H1 (cell line): ENCODE measurements at regions not wholly inside any gene's neighbourhood (a gene's known extent, or its start where the extent isn't known, plus 50 kb on each side); places are given as distances from the start of the nearest gene placed in this dataset.

ENCODE experiments used
- CTCF ChIA-PET: fragments of 300-600 bp; sonication (Branson Sonifier 250); formaldehyde crosslinking; loops from one replicate; lab custom pipeline; 2021; ENCODE audit not compliant: partially characterized antibody; lab: Charles Lee
- POLR2A ChIA-PET: fragments of 300-600 bp; sonication (Branson Sonifier 250); formaldehyde crosslinking; loops from one replicate; lab custom pipeline; 2021; ENCODE audit warnings: inconsistent platforms; ENCODE audit not compliant: partially characterized antibody; lab: Charles Lee
- DNase-seq, 2 experiments: peaks; one replicate each; pipeline versions ENCODE4 v3.0.0 to v3.0.0-alpha.2; 2010 to 2022; ENCODE audit warnings: low spot score in 2 of 2, low read depth in 1 of 2, mixed read lengths in 1 of 2
- FAIRE-seq: peaks from 2 replicates; lab custom pipeline; 2011; peaks lifted over from hg19 to GRCh38; lab: Jason Lieb, UNC
- H2AFZ ChIP-seq: 2 replicates; pipeline ENCODE4 v1.8.1; 2012; ENCODE audit warnings: low read length, inconsistent platforms
- H2AK5ac ChIP-seq: 2 replicates; pipeline ENCODE4 v1.6.1; 2013; ENCODE audit warnings: low read depth, low read length
- H2BK120ac ChIP-seq: replicated peaks from 2 replicates; pipeline ENCODE3; 2013; ENCODE audit warnings: low read depth, low read length, inconsistent platforms
- H2BK12ac ChIP-seq: 2 replicates; pipeline ENCODE4 v1.6.1; 2013; ENCODE audit warnings: low read depth, low read length
- H2BK15ac ChIP-seq: 2 replicates; pipeline ENCODE4 v1.6.1; 2013; ENCODE audit warnings: low read length
- H2BK20ac ChIP-seq: 2 replicates; pipeline ENCODE4 v1.6.1; 2013; ENCODE audit warnings: low read length
- H2BK5ac ChIP-seq: 2 replicates; pipeline ENCODE4 v1.6.1; 2013; ENCODE audit warnings: low read depth, low read length
- H3K14ac ChIP-seq: 2 replicates; pipeline ENCODE4 v1.6.1; 2013; ENCODE audit warnings: inconsistent platforms; ENCODE audit not compliant: insufficient read length
- H3K18ac ChIP-seq: 2 replicates; pipeline ENCODE4 v1.6.1; 2013; ENCODE audit warnings: low read length; ENCODE audit errors: extremely low read depth
- H3K23ac ChIP-seq: 2 replicates; pipeline ENCODE4 v1.6.1; 2013; ENCODE audit warnings: inconsistent platforms; ENCODE audit not compliant: insufficient read length
- H3K23me2 ChIP-seq: 2 replicates; pipeline ENCODE4 v1.6.1; 2013; ENCODE audit warnings: low read depth, low read length
- H3K27ac ChIP-seq: 2 replicates; pipeline ENCODE4 v1.6.1; 2011; ENCODE audit warnings: low read depth, low read length, inconsistent platforms
- H3K27me3 ChIP-seq, 4 experiments: replicated peaks in 1 of 4; 1 replicate in 1 of 4; 2 replicates in 3 of 4; pipeline versions ENCODE4 v1.6.1 to v1.8.1; 2011 to 2013; ENCODE audit warnings: low read length in 3 of 4, mild to moderate bottlenecking in 3 of 4, inconsistent platforms in 2 of 4, mixed read lengths in 2 of 4, moderate library complexity in 1 of 4; ENCODE audit not compliant: control insufficient read depth in 3 of 4, insufficient read depth in 3 of 4; ENCODE audit errors: extremely low read depth in 1 of 4
- H3K36me3 ChIP-seq, 4 experiments: 2 replicates each; pipeline versions ENCODE4 v1.6.1 to v1.8.1; 2011 to 2013; ENCODE audit warnings: mild to moderate bottlenecking in 4 of 4, low read length in 3 of 4, moderate library complexity in 2 of 4, control low read depth in 1 of 4, inconsistent platforms in 1 of 4; ENCODE audit not compliant: insufficient read depth in 4 of 4, control insufficient read depth in 2 of 4
- H3K4ac ChIP-seq: replicated peaks from 2 replicates; pipeline ENCODE3; 2013; ENCODE audit warnings: low read length, low read depth, mixed read lengths, inconsistent platforms; ENCODE audit not compliant: insufficient read length
- H3K4me1 ChIP-seq, 4 experiments: replicated peaks in 1 of 4; 1 replicate in 1 of 4; 2 replicates in 3 of 4; pipeline versions ENCODE4 v1.6.1 to v1.8.1; 2011 to 2013; ENCODE audit warnings: low read length in 3 of 4, inconsistent platforms in 2 of 4, mixed read lengths in 1 of 4; ENCODE audit not compliant: insufficient read depth in 4 of 4, control insufficient read depth in 3 of 4
- H3K4me2 ChIP-seq, 2 experiments: 2 replicates each; pipeline versions ENCODE4 v1.6.1 to v1.8.1; 2011 to 2013; ENCODE audit warnings: low read depth in 2 of 2, low read length in 2 of 2, control low read depth in 1 of 2, inconsistent platforms in 1 of 2, mild to moderate bottlenecking in 1 of 2; ENCODE audit not compliant: insufficient read depth in 1 of 2
- H3K4me3 ChIP-seq, 4 experiments: fragments of 200-600, 300-600 bp in 1 of 4; sonication (generic), shearing (Covaris generic), sonication (Bioruptor Twin) in 1 of 4; 2 replicates each; pipeline versions ENCODE4 v1.5.1 to v1.8.1; 2011 to 2016; ENCODE audit warnings: low read length in 4 of 4, low read depth in 3 of 4, control low read depth in 2 of 4, inconsistent platforms in 2 of 4, mild to moderate bottlenecking in 2 of 4, mixed read lengths in 1 of 4, moderate library complexity in 1 of 4; ENCODE audit not compliant: insufficient read depth in 2 of 4; ENCODE audit errors: extremely low read depth in 1 of 4
- H3K56ac ChIP-seq: replicated peaks from 2 replicates; pipeline ENCODE3; 2013; ENCODE audit warnings: low read depth, mild to moderate bottlenecking, mixed read lengths, low read length, inconsistent platforms; ENCODE audit not compliant: insufficient read length
- H3K79me1 ChIP-seq: 2 replicates; pipeline ENCODE4 v1.6.1; 2013; ENCODE audit warnings: low read depth, low read length, control low read depth
- H3K79me2 ChIP-seq, 2 experiments: 2 replicates each; pipeline versions ENCODE4 v1.6.1 to v1.8.1; 2012 to 2013; ENCODE audit warnings: low read length in 2 of 2, mild to moderate bottlenecking in 2 of 2, inconsistent platforms in 1 of 2; ENCODE audit not compliant: insufficient read depth in 2 of 2, control insufficient read depth in 1 of 2
- H3K9ac ChIP-seq, 4 experiments: replicated peaks in 1 of 4; 1 replicate in 1 of 4; 2 replicates in 3 of 4; pipeline versions ENCODE4 v1.6.1 to v1.8.1; 2011 to 2013; ENCODE audit warnings: low read depth in 3 of 4, low read length in 3 of 4, control low read depth in 2 of 4, mild to moderate bottlenecking in 2 of 4, moderate library complexity in 2 of 4, inconsistent platforms in 1 of 4; ENCODE audit errors: extremely low read depth in 1 of 4
- H3K9me3 ChIP-seq, 2 experiments: 2 replicates each; pipeline versions ENCODE4 v1.6.1 to v1.8.1; 2012 to 2013; ENCODE audit warnings: mild to moderate bottlenecking in 2 of 2, moderate library complexity in 2 of 2, control low read depth in 1 of 2, inconsistent platforms in 1 of 2, low read depth in 1 of 2, low read length in 1 of 2, mixed read lengths in 1 of 2; ENCODE audit not compliant: insufficient read depth in 2 of 2
- H4K20me1 ChIP-seq, 2 experiments: replicated peaks in 1 of 2; 2 replicates each; pipeline versions ENCODE3 to v1.8.1; 2011 to 2013; ENCODE audit warnings: inconsistent platforms in 2 of 2, low read length in 2 of 2, mild to moderate bottlenecking in 1 of 2; ENCODE audit not compliant: insufficient read depth in 2 of 2, control insufficient read depth in 1 of 2
- H4K5ac ChIP-seq: 2 replicates; pipeline ENCODE4 v1.6.1; 2013; ENCODE audit warnings: low read length, low read depth, mixed read lengths, inconsistent platforms; ENCODE audit not compliant: insufficient read length
- H4K8ac ChIP-seq: 2 replicates; pipeline ENCODE4 v1.8.0; 2013; ENCODE audit warnings: mild to moderate bottlenecking, moderate library complexity, low read length, inconsistent platforms; ENCODE audit not compliant: insufficient read depth; ENCODE audit errors: extremely low read depth
- H4K91ac ChIP-seq: replicated peaks from 2 replicates; pipeline ENCODE3; 2013; ENCODE audit warnings: low read length, mixed read lengths, inconsistent platforms; ENCODE audit not compliant: insufficient read length
- ASH2L ChIP-seq: fragments of 200-600, 300-600 bp; sonication (generic); IDR thresholded peaks from one replicate; pipeline ENCODE4 v1.7.1; 2017; ENCODE audit warnings: low read length
- ATF2 ChIP-seq: IDR thresholded peaks from 2 replicates; pipeline ENCODE4 v1.6.1; 2012; ENCODE audit warnings: low read length, inconsistent platforms
- CBX5 ChIP-seq: fragments of 300-800, 300-1000 bp; sonication (generic); IDR thresholded peaks from 2 replicates; pipeline ENCODE4 v1.7.1; 2016; ENCODE audit warnings: antibody characterized with exemption, low read length, low read depth
- CEBPB ChIP-seq: IDR thresholded peaks from 2 replicates; pipeline ENCODE4 v1.6.1; 2012; ENCODE audit warnings: low read depth, low read length
- GTF2F1 ChIP-seq: IDR thresholded peaks from 2 replicates; pipeline ENCODE4 v1.6.1; 2012; ENCODE audit warnings: low read depth, low read length, improper control_type of control experiment, borderline replicate concordance
- JUND ChIP-seq: IDR thresholded peaks from 2 replicates; pipeline ENCODE4 v1.6.1; 2011; ENCODE audit warnings: mild to moderate bottlenecking, improper control_type of control experiment, low read length
- KDM1A ChIP-seq: fragments of 200-600, 300-600 bp; sonication (generic); IDR thresholded peaks from 2 replicates; pipeline ENCODE4 v1.7.1; 2016; ENCODE audit warnings: mild to moderate bottlenecking, low read length, borderline replicate concordance
- MAFK ChIP-seq: IDR thresholded peaks from 2 replicates; pipeline ENCODE4 v1.6.1; 2012; ENCODE audit warnings: low read depth, mild to moderate bottlenecking, improper control_type of control experiment, low read length
- NANOG ChIP-seq: IDR thresholded peaks from 2 replicates; pipeline ENCODE4 v1.6.1; 2011; ENCODE audit warnings: low read length, low read depth, mild to moderate bottlenecking, inconsistent platforms; ENCODE audit not compliant: insufficient read depth, poor library complexity, severe bottlenecking
- POLR2A ChIP-seq, 2 experiments: IDR thresholded peaks; 1 replicate in 1 of 2; 2 replicates in 1 of 2; pipeline ENCODE4 v1.6.1; 2011; ENCODE audit warnings: low read depth in 2 of 2, low read length in 2 of 2, mild to moderate bottlenecking in 2 of 2; ENCODE audit errors: control extremely low read depth in 1 of 2
- SIX5 ChIP-seq: IDR thresholded peaks from 2 replicates; pipeline ENCODE4 v1.6.1; 2011; ENCODE audit warnings: mild to moderate bottlenecking, low read depth, low read length
- SP4 ChIP-seq: IDR thresholded peaks from 2 replicates; pipeline ENCODE4 v1.6.1; 2012; ENCODE audit warnings: low read length, inconsistent platforms
- TBP ChIP-seq: IDR thresholded peaks from 2 replicates; pipeline ENCODE4 v1.6.1; 2011; ENCODE audit warnings: low read depth, low read length, improper control_type of control experiment
- TEAD4 ChIP-seq: IDR thresholded peaks from 2 replicates; pipeline ENCODE4 v1.6.1; 2012; ENCODE audit warnings: low read depth, low read length, inconsistent platforms, mixed read lengths
- ZNF274 ChIP-seq: IDR thresholded peaks from 2 replicates; pipeline ENCODE4 v1.7.0; 2012; ENCODE audit warnings: low read length, borderline replicate concordance; ENCODE audit errors: extremely low read depth
- WGBS, 2 experiments: shearing (Covaris generic) in 1 of 2; methylation state at CpG; one replicate each; pipeline versions ENCODE4 v1.1.6 to v1.1.7; 2013 to 2015; ENCODE audit warnings: low lambda C conversion rate in 2 of 2, mixed read lengths in 2 of 2, inconsistent platforms in 1 of 2, low coverage in 1 of 2, missing lambda C conversion rate in 1 of 2; ENCODE audit not compliant: insufficient replicate concordance in 2 of 2, insufficient coverage in 1 of 2, insufficient read length in 1 of 2; ENCODE audit errors: extremely low coverage in 1 of 2, missing lambda C conversion rate in 1 of 2; 5-methylcytosine and 5-hydroxymethylcytosine counted together

- Histone ChIP-seq H2BK15ac (no peak overlapping the region), H3K9ac (no peak overlapping the region), H2BK12ac (no peak overlapping the region), H3K79me2 (no peaks in the 10 kb centered on the region), H3K18ac (no peak overlapping the region; the same call in 1 of the 2 replicates), H3K56ac (no peak overlapping the region), H4K20me1 (no peaks in the 10 kb centered on the region), H2AFZ (no peak overlapping the region), H2BK5ac (no peak overlapping the region), H3K27me3 (no peaks in the 10 kb centered on the region), H3K27ac (no peak overlapping the region), H2AK5ac (no peak overlapping the region), H2BK120ac (no peak overlapping the region), H3K79me1 (no peaks in the 10 kb centered on the region), H3K23ac (no peak overlapping the region), H3K23me2 (no peaks in the 10 kb centered on the region), H3K36me3 (no peaks in the 10 kb centered on the region), H2BK20ac (no peak overlapping the region), H3K4me1 (peaks cover 0 to 6% (median 6%) of the 10 kb centered on the region in 4 experiments; a peak in 6 of 7 replicates), H3K4me2 (no peak overlapping the region), H3K4me3 (no peak overlapping the region), H3K14ac (no peak overlapping the region), H4K5ac (no peak overlapping the region), H4K8ac (no peak overlapping the region), H3K9me3 (peaks cover 7 to 8% of the 10 kb centered on the region in 2 experiments), H4K91ac (no peak overlapping the region), H3K4ac (no peak overlapping the region)
- 79% methylated on average over 7 of the region's 7 CpGs; no CpG with 5 or more reads in 1 of the 2 experiments for WGBS, 2 experiments
- DNase-seq = no peak
- ChIA-PET CTCF (interaction anchor here (0.9 to 3.8 kb wide), 2 partner anchors 78 to 297 kb away, joined by 4 to 14 read pairs; no protein-coding TSS in a partner anchor), POLR2A (no interaction called here)
- no peak for FAIRE-seq
- TF ChIP-seq SP4 (no peak), POLR2A (IDR thresholded peaks at IDR 0.05; ENCODE audit: control extremely low read depth in 1 of 2, low read depth in 2 of 2, low read length in 2 of 2) (no peak), CBX5 (no peak), GTF2F1 (no peak), ATF2 (no peak), TEAD4 (no peak), MAFK (no peak), TBP (no peak), NANOG (no peak), JUND (no peak), ASH2L (no peak), KDM1A (no peak), ZNF274 (no peak), CEBPB (no peak), SIX5 (no peak)
Observed at GRCh38 chr3:13170317-13170716, 97.1 kb upstream of the IQSEC1 start.
